Stimulated activated CD8-positive, alpha-beta memory T cell treated with anti-CD3 and anti-CD28 coated beads, Interleukin-15, amount 100 ng/mL, for 1 hour (primary cell): ENCODE measurements at regions not wholly inside any gene's neighbourhood (a gene's known extent, or its start where the extent isn't known, plus 50 kb on each side); places are given as distances from the start of the nearest gene placed in this dataset.

ENCODE experiments used
- DNase-seq: peaks from one replicate; pipeline ENCODE4 v3.0.0-alpha.2; 2020; ENCODE audit warnings: low read depth

GRCh38 chr6:8736156-8736895, 301.0 kb upstream of the SLC35B3 start:
- DNase-seq = no peak

GRCh38 chr6:8733879-8734278, 298.5 kb upstream of the SLC35B3 start:
- no peak for DNase-seq

DNA sequence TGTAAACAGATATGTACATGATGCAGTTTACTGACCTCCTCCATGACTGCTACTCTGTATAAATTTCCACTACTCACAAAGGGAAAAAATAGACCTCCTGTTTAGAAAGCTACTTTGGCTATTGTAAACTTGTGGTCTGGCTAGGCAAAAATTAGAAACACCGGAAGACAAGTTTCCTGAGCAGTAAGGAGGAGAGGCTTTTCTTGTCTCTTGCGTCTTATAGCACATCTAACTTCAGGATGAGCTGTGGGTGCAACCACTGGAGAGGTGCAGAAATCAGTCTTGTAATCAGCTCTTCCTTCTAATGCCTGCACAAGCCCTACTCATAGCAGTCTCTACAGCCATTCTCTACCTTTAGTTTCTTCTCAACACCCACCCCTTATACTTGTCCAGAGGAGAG, 296.5 kb upstream of the SLC35B3 start:
- no peak for DNase-seq

DNA sequence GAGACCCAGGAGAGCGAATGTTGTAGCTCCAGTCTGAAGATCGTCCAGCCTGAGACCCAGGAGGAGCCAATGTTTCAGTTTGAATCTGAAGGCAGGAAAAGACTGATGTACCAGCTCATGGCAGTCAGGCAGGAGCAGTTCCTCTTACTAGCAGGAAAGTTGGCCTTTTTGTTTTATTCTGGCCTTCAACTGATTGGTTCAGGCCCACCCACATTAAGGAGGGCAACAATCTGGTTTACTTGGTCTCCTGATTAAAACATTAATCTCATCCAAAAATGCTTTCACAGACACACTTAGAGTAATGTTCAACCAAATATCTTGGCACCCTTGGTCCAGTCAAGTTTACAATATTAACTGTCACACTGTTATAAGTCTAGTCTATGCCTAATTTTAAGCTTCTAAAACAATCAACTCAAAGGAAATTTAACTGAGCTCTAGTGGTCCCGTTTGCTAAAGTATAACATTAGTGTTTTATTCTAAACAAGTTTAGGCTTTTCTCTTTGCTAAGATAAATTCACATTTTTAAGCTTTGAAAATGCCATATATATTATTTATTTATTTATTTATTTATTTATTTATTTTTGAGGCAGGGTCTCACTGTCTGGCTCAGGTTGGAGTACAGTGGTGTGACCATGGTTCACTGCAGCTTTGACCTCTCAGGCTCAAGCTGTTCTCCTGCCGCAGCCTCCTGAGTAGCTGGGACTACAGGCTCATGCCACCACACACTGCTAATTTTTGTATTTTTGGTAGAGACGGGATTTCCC, 275.5 kb upstream of the SLC35B3 start:
- no peak for DNase-seq

DNA sequence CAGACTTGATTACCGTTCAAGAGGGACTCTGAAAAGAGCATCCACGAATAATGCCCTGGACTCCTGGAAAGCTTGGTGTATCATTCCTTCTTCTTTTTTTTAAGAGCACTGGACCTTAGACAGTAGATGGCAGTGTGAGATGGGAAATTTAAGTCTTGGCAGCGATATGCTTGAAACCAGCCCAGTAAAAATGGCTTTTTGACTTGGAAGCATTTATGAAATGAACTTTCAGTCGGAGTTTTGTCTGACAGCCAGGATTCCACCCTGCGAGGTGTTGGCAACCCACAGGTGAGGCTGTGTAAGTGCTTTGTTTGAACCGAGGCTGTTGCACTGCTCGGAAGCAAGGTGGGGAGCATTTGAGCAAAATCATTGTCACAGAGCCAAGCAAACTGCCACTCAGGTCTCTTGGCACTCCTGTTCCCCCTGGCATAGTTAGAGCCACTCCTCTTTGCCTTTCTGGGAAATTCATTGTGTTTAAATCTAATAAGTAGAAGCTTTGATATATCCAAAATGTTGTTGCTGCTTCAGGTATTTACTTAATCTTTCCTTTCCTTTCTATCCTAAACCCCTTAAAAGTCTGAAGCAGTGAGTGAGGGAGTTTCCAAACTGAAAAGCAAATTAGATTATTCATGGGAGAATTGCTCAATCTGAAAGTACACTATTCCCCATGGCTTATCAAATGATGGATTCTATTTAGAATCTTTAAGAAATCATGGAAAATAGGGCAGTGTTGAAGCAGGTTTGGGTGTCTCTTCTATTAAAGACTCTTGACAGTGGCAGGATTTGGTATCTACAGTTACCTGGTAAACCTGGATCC, 272.8 kb upstream of the SLC35B3 start:
- DNase-seq = no peak

DNA sequence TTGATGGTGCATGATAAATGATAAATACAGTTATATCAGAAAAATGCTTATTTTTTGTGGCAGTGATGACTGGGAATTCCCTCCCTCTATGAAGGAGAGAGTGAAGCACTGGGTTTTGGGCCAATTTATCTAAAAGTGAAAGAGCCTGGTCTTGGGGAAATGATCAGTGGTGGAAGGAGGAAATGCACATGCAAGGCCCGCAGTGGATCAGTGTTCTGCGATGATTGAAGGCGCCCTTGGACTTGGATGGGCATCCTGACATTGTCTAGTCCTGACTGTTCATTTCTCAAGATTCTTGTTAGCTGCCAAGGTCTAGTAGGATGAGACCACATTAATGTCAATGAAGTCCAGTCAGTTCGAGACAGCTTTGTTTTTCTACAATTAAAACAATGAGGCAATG, 272.0 kb upstream of the SLC35B3 start:
- no peak for DNase-seq

DNA sequence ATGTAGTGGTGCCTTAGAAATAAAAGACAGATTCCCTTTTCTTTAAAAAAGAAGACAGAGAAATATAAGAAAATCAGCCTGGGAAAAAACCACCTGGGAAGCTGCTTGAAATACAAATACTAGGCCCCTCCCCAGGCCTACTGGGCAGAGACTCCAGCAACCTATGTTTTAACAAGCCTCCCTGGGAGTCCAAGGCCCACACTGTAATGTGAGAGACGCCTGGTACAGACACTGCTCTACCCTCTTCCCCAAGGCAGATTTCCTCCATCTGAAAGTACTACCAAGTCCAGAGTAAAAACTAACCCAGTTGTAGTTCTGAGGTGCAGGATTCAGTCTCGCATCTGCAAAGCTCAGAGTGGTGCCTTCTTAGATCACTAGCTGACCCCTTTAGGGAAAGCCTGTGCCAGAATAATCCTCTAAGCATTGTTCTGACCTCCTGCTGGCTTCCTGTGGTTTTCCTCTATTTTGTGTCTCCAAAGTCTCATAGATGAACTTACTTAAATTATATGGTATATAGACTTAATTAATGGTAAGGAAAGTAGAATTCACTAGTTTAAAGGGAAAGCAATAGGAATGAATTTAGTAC, 270.2 kb upstream of the SLC35B3 start:
- DNase-seq = no peak

GRCh38 chr6:8703059-8703458, 267.7 kb upstream of the SLC35B3 start:
- DNase-seq = no peak

DNA sequence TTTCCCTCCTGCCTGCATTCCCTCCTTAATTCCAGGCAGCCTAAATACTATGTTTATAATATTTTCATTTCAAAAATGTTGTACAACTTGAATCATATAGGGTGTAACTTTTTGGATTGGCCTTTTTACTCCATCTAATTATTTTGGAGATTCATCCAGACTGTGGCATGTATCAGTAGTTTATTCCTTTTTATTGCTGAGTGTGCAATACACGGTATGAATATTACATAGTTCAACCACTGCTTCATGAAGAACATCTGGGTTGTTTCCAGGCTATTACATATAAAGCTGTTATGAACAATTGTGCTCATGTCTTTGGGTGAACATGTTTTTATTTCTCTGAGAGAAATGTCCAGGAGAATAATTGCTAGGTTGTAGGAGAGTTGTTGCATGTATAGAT, 253.5 kb upstream of the SLC35B3 start:
- no peak for DNase-seq

DNA sequence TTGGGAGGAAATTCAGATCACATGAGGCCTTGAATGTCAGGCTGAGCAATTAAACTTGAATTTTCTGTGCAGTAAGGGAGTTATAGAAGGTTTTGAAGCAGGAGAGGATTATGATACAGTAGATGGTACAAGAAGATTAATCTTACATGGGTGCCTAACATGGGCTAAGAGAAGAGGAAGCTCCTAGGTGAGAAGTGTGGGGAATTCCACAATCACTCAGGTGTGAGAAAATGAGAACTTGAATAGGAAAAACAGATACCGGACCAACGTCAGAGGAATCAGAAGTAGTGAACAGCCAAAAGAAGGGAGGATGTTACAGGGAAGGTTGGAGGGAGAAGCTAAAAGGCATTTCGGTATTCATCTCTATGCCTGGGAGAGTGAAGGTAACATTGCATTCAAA, 250.7 kb upstream of the SLC35B3 start:
- no peak for DNase-seq

DNA sequence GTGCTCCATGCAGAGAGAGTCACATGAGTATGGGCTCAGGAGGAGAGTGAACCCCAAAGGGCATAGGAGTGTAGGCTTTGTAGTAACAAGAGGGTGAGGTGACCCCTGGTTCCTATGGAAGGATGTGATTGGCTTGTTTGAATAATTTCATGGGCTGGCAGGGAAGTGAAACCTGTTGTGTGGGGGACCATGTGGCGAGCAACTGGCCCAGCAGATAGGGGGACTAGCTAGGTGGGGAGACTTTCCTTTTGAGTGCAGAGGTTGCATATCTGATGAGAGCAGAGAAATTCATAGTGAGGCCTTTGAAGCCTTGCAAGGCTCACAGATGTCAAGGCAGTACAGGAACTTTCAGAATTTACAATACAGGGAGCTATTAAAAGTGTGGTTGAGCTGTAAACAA, 247.9 kb upstream of the SLC35B3 start:
- DNase-seq = no peak

- no peak for DNase-seq
These were observed 244.5 kb upstream of the SLC35B3 start for GRCh38 chr6:8679823-8680222.

DNA sequence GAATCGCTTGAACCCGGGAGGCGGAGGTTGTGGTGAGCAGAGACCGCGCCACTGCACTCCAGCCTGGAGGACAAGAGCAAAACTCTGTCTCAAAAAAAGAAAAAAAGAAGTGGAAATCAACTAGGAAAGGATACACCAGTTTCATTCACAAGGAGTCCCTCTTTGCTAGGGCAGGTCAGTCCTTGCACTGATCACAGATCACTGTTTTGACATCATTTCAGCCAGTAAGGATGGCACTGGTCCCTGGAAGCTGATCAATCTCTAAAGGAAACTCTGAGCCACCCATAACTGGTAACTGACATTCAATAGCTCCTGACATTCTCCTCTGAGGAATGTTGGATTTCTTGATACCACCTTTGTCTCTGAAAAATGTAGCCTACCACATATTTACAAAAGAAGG, 243.1 kb upstream of the SLC35B3 start:
- no peak for DNase-seq

DNA sequence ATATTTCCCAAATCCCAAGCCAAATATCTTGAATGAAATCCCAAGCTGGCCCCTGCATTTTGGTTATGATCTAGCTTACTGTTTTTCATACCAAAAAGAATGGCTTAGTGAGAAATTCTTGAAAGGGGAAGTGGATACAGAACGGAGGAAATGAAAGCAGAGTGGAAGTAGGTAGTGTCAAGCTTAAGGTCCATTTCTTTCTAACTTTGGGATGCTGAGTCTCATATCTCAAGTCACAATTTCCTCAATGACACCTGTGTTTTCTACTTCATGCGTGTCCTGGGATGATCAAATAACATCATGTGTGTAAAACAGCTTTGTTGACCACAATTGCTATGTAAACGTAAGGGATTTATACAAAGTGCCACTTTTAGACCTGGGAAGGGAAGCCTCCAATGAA, 238.8 kb upstream of the SLC35B3 start:
- no peak for DNase-seq

DNA sequence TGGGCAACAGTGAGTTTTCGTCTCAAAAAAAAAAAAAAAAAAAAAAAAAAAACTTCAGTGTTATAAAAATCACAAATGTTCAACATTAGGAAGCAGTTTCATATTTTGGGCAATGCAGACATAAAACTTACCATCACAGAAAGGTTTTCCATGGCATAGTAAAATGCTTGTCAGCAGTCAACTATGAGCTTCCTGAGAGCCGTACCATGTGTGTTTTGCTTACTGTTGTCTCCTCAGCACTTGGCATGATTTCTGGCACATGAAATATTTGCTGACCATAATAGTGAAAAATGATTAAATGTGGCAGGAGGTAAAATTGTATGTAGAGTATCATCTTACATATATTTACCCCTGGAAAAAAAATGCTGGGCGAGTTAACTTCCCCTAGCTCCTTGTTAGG, 237.5 kb upstream of the SLC35B3 start:
- no peak for DNase-seq

DNA sequence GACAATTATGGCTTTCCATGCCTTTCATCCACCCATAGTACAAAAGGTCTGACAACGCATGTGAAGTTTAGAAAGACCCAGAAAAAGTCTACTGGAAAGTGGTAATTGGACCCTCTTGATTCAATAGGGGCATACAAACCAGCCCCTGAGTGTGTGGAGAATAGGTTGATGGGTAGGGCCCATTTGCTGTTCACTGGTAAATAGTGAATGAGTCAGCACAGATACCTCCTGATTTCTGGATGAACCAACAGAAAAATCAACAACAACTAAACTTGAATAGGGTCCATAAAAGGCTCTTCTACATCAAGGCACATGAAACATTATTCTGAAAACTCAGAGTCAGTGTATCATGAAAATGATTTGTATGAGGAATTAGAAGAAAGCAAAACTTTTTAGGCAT, 235.4 kb upstream of the SLC35B3 start:
- no peak for DNase-seq

GRCh38 chr6:8664700-8665099, 229.4 kb upstream of the SLC35B3 start:
- no peak for DNase-seq

GRCh38 chr6:8664070-8664469, 228.7 kb upstream of the SLC35B3 start:
- DNase-seq = no peak

- no peak for DNase-seq
These were observed 224.3 kb upstream of the SLC35B3 start for GRCh38 chr6:8659404-8660189.

- DNase-seq = no peak
These were observed 223.1 kb upstream of the SLC35B3 start for GRCh38 chr6:8658416-8658815.

- DNase-seq = no peak
These were observed 222.2 kb upstream of the SLC35B3 start for GRCh38 chr6:8657522-8657921.
